ENCODE measurements at regions not wholly inside any gene's neighbourhood (a gene's known extent, or its start where the extent isn't known, plus 50 kb on each side); places are given as distances from the start of the nearest gene placed in this dataset.

DNA sequence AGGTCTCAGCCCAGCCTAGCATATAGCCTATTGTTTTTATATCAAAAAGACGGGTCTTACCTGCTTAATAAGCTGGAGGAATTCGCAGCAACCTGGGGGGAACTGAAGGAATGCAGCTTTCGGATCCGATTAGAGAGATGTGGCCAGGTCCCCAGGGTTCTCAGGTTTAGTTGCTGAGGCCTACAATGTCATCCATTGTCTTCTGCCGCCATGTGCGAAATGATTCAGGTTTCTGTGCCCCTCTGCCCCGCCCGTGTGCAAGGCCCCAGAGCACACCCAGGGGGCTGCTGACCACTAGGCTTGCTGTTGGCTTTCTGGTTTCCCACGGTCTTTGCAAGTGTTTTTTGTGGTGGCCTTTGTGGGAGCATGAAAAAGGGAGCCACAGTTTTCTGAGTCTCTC is 154.5 kb upstream of the TBX3 start:
- TF ChIP-seq, protein P1, sequence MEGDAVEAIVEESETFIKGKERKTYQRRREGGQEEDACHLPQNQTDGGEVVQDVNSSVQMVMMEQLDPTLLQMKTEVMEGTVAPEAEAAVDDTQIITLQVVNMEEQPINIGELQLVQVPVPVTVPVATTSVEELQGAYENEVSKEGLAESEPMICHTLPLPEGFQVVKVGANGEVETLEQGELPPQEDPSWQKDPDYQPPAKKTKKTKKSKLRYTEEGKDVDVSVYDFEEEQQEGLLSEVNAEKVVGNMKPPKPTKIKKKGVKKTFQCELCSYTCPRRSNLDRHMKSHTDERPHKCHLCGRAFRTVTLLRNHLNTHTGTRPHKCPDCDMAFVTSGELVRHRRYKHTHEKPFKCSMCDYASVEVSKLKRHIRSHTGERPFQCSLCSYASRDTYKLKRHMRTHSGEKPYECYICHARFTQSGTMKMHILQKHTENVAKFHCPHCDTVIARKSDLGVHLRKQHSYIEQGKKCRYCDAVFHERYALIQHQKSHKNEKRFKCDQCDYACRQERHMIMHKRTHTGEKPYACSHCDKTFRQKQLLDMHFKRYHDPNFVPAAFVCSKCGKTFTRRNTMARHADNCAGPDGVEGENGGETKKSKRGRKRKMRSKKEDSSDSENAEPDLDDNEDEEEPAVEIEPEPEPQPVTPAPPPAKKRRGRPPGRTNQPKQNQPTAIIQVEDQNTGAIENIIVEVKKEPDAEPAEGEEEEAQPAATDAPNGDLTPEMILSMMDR (IDR thresholded peaks at IDR 0.05; ENCODE audit: poor library complexity) = no peak
- TF ChIP-seq EZH2 (IDR thresholded peaks at IDR 0.05; ENCODE audit: borderline replicate concordance) (no peak), EZH2phosphoT487 (IDR thresholded peaks at IDR 0.05; ENCODE audit: low read depth, severe bottlenecking, unreplicated experiment) (no peak)

Data from hepatocyte (in vitro differentiated cells).